ENCODE measurements at regions not wholly inside any gene's neighbourhood (a gene's known extent, or its start where the extent isn't known, plus 50 kb on each side); places are given as distances from the start of the nearest gene placed in this dataset.

DNA sequence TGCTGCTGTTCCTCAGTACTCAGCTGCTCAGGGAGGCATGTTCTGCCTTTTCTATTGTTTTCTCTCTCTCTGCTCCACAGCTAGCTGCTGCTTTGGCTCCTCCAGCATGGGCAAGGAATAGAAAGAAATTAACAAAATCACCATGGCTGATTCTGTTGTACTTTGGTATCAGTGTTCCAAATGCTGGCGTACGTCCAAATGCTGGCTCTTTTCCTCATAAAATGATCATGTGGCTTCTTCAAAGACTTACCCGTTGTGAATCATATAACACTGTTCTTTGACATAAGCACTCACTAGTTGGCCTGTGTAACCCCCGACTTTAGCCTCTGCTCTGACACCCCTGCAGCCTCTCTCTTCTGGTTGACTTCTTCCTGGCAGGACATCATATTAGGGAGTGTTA lies 547.6 kb downstream of the CPS1 start:
- DNase-seq (ENCODE audit: low spot score) = no peak
- in situ Hi-C loops (cut with MboI; ENCODE audit: low pct_unique_long_range_greater_than_20kb, low sequenced_read_pairs, unreplicated experiment) = no loop called here
- TF ChIP-seq, protein P1, sequence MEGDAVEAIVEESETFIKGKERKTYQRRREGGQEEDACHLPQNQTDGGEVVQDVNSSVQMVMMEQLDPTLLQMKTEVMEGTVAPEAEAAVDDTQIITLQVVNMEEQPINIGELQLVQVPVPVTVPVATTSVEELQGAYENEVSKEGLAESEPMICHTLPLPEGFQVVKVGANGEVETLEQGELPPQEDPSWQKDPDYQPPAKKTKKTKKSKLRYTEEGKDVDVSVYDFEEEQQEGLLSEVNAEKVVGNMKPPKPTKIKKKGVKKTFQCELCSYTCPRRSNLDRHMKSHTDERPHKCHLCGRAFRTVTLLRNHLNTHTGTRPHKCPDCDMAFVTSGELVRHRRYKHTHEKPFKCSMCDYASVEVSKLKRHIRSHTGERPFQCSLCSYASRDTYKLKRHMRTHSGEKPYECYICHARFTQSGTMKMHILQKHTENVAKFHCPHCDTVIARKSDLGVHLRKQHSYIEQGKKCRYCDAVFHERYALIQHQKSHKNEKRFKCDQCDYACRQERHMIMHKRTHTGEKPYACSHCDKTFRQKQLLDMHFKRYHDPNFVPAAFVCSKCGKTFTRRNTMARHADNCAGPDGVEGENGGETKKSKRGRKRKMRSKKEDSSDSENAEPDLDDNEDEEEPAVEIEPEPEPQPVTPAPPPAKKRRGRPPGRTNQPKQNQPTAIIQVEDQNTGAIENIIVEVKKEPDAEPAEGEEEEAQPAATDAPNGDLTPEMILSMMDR (IDR thresholded peaks at IDR 0.05; ENCODE audit: extremely low read depth, insufficient read depth, missing control alignments) = no peak

DNA sequence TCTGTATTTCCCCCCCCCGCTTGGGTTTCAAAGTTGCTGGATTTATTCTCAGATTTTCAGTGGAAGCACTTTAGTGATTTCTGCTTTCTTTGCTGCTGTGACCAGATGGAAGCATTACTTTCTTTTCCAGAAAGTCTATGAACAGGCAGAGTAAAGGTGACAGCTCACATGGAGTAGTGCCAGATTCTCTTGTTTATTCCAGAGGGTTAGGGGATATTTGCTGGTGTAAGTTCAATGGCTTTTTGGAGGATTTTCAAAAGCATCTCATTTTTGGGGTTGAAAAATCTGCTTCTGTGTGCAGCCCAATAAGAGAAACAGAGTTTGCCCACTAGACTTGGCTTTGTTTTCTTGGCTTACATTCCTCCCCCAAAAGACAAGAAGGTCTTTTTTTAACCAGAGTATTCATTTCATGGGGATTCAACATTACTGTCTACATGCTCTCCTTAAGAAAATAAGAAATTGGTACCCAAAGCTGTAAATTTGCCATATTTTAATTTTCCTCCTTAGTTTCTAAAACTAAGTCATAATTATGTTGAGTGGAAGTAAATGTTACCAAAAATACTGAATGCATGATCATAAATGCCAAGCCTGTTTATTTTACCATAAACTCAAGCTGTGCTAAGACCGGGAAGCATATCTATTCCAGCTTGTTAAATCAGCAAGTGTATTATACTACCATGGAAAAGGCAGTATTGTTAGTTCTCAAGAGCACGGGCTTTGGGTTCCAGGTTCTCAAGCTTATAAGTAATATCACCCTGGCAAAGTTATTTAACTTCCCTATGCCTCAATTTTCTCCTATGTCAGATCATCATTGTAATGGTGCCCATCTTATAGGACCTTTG lies 557.2 kb downstream of the CPS1 start:
- DNase-seq (ENCODE audit: low spot score) = no peak
- TF ChIP-seq, protein P1 (IDR thresholded peaks at IDR 0.05; ENCODE audit: extremely low read depth, insufficient read depth, missing control alignments) = no peak
- in situ Hi-C loops (cut with MboI; ENCODE audit: low pct_unique_long_range_greater_than_20kb, low sequenced_read_pairs, unreplicated experiment) = no loop called here

DNA sequence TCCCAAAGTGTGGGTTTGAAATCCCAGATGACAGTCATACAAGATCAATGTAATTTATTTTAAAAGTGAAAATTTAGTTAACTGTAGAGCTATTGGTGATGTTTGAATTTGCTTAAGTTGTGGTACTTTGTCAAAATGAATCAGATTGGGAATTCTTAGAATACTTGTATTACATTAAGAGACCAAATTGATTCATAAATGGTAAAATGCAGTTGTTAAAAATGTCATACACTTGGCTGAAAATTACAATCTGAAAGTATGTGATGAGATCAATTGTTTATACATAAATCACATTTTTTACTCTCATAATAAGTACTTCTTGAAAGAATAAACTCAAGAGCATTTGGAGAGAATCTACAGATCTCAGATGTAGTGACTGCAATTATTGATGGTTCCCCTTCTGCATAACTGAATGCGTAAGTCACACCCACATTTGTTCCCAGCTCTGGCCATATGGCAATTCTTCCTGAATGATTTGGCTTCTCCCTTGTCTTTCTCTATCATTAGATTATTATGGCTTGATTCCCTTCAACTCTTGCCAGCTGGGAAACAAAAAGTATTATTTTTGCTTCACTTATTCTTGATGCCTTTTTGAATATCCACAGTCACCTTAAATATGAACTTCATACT lies 558.5 kb downstream of the CPS1 start:
- in situ Hi-C loops (cut with MboI; ENCODE audit: low pct_unique_long_range_greater_than_20kb, low sequenced_read_pairs, unreplicated experiment) = no loop called here
- TF ChIP-seq, protein P1 (IDR thresholded peaks at IDR 0.05; ENCODE audit: extremely low read depth, insufficient read depth, missing control alignments) = no peak
- DNase-seq (ENCODE audit: low spot score) = no peak

DNA sequence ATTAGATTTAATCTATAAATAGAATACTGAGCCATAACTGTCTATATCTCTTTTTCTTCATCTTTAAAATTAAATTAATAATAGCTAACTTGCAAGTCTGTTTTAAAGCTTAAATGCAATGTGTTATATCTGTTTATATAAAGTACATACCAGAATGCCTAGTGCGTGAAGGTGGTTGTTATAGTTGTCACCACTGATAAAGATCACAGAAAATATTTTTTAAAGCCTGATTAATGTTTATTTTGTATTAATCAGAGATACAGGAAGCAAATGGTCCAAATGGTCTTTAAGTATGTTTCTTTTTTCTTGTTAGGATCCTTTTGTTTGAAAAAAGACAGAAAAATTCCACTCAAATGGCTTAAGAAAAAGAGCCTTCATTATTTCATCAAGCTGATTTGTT lies 560.6 kb downstream of the CPS1 start:
- TF ChIP-seq, protein P1 (IDR thresholded peaks at IDR 0.05; ENCODE audit: extremely low read depth, insufficient read depth, missing control alignments) = no peak
- DNase-seq (ENCODE audit: low spot score) = no peak
- in situ Hi-C loops (cut with MboI; ENCODE audit: low pct_unique_long_range_greater_than_20kb, low sequenced_read_pairs, unreplicated experiment) = no loop called here

- in situ Hi-C loops (cut with MboI; ENCODE audit: low pct_unique_long_range_greater_than_20kb, low sequenced_read_pairs, unreplicated experiment) = no loop called here
- TF ChIP-seq, protein P1 (IDR thresholded peaks at IDR 0.05; ENCODE audit: extremely low read depth, insufficient read depth, missing control alignments) = no peak
- DNase-seq (ENCODE audit: low spot score) = no peak
Observed at GRCh38 chr2:211126256-211126655, 569.9 kb downstream of the CPS1 start.

DNA sequence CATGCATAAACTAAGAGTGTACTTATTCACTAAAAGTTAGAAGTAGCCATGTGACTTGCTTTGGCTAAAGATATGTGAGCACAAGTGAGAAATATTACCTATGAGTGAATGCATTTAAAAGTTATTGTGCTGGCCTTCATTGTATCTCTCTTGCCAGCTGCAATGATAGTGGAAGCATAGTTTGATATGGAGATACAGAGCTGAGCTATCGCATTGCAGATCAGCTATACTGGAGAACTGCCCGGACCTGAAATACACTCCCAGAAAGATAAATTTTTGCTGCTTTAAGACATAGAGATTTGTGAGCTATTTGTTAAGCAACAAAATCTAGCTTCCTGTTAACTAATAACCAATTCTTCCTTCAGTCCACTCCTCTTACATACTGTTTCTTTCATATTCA lies 571.1 kb downstream of the CPS1 start:
- TF ChIP-seq, protein P1 (IDR thresholded peaks at IDR 0.05; ENCODE audit: extremely low read depth, insufficient read depth, missing control alignments) = no peak
- in situ Hi-C loops (cut with MboI; ENCODE audit: low pct_unique_long_range_greater_than_20kb, low sequenced_read_pairs, unreplicated experiment) = no loop called here
- no peak for DNase-seq (ENCODE audit: low spot score)
